Tibial artery (tissue), 4 donors: ENCODE measurements at regions not wholly inside any gene's neighbourhood (a gene's known extent, or its start where the extent isn't known, plus 50 kb on each side); places are given as distances from the start of the nearest gene placed in this dataset.

ENCODE experiments used
- DNase-seq, 2 donors: peaks; one replicate each; pipeline ENCODE4 v3.0.0-alpha.2; 2019
- H3K27ac ChIP-seq, 2 donors: fragments of 200-600 bp; sonication (generic) in 1 of 2; 1 replicate in 1 of 2; 2 replicates in 1 of 2; pipeline ENCODE4 v1.5.1; 2018 to 2019; ENCODE audit warnings: mild to moderate bottlenecking in 1 of 2
- H3K27me3 ChIP-seq, 2 donors: fragments of 200-600 bp; sonication (generic) in 1 of 2; one replicate each; pipeline versions ENCODE4 v1.5.1 to v1.6.0; 2016 to 2019
- H3K36me3 ChIP-seq, 3 donors: fragments of 200-600 bp; sonication (generic) in 2 of 3; one replicate each; pipeline ENCODE4 v1.5.1; 2016 to 2019; ENCODE audit warnings: mild to moderate bottlenecking in 2 of 3
- H3K4me1 ChIP-seq, 4 donors: fragments of 200-600 bp; sonication (generic) in 2 of 4; 1 replicate in 3 of 4; 2 replicates in 1 of 4; pipeline ENCODE4 v1.5.1; 2016 to 2019
- H3K4me3 ChIP-seq, 2 donors: fragments of 200-600 bp; sonication (generic) in 1 of 2; 1 replicate in 1 of 2; 2 replicates in 1 of 2; pipeline ENCODE4 v1.5.1; 2018 to 2019; ENCODE audit warnings: mild to moderate bottlenecking in 2 of 2
- H3K9me3 ChIP-seq, 3 donors: fragments of 200-600 bp; sonication (generic) in 1 of 3; one replicate each; pipeline ENCODE4 v1.5.1; 2016 to 2019
- intact Hi-C: fragments of 100-400 bp; cut with DNase I; formaldehyde crosslinking; loops from one replicate; pipeline ENCODE4 v1.15.0; 2023; ENCODE audit warnings: low total_unique reads
- TF ChIP-seq, protein P1 (sequence below), 2 experiments: fragments of 200-600 bp in 1 of 2; fragments of 450-650 bp in 1 of 2; IDR thresholded peaks; one replicate each; pipeline ENCODE4 v1.5.1; 2017 to 2019; ENCODE audit warnings: antibody characterized with exemption in 2 of 2, mild to moderate bottlenecking in 1 of 2, moderate library complexity in 1 of 2

DNA sequence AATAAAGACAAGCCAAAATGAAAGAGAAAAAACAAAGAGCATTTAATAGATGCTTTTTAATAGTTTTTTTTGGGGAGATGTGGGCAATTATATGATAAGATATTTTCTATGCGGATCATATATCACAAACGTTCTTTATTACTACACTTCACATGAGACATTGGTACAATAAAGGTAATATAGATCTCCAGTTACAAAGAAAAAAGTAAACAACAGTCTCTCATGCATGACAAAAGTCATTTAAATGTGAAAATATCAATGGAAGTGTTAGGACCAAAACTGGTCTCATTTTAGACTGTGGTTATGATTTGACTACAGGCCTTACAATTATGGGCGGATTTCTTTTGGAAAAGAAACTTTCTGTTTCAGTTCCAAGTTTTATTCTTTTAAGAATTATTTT is 687.0 kb downstream of the ADGRL2 start:
- TF ChIP-seq, protein P1, sequence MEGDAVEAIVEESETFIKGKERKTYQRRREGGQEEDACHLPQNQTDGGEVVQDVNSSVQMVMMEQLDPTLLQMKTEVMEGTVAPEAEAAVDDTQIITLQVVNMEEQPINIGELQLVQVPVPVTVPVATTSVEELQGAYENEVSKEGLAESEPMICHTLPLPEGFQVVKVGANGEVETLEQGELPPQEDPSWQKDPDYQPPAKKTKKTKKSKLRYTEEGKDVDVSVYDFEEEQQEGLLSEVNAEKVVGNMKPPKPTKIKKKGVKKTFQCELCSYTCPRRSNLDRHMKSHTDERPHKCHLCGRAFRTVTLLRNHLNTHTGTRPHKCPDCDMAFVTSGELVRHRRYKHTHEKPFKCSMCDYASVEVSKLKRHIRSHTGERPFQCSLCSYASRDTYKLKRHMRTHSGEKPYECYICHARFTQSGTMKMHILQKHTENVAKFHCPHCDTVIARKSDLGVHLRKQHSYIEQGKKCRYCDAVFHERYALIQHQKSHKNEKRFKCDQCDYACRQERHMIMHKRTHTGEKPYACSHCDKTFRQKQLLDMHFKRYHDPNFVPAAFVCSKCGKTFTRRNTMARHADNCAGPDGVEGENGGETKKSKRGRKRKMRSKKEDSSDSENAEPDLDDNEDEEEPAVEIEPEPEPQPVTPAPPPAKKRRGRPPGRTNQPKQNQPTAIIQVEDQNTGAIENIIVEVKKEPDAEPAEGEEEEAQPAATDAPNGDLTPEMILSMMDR (IDR thresholded peaks at IDR 0.05) = no peak
- DNase-seq = no peak
- H3K36me3 ChIP-seq = no peaks in the 10 kb centered on the region
- no peak overlapping the region for H3K27ac ChIP-seq
- no peak overlapping the region for H3K4me3 ChIP-seq
- intact Hi-C loops = no loop called here
- H3K27me3 ChIP-seq = no peaks in the 10 kb centered on the region
- no peaks in the 10 kb centered on the region for H3K9me3 ChIP-seq
- H3K4me1 ChIP-seq = peaks cover 0 to 36% (median 5%) of the 10 kb centered on the region in 4 donors

DNA sequence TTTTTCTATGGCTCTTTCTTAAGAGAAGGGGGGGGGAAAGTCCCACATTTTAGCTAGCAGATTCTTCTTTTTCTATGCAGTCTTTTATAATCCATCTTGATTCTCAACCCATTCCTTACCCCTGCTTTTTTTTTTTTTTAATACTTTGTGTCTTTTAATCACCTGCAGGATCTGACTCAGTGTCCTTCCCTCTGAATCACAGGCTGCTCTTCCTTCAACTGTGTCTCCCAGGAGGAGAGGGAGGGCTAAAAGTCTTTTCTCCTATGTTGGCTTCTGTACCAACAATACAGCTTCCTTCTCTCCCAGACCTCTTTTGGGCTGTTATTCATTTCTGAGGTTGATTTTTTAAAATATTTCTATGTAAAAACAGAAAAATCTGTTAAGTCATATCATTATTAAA is 686.2 kb downstream of the ADGRL2 start:
- H3K27ac ChIP-seq = no peak overlapping the region
- intact Hi-C loops = no loop called here
- peaks cover 0 to 30% (median 5%) of the 10 kb centered on the region in 4 donors for H3K4me1 ChIP-seq
- TF ChIP-seq, protein P1 (IDR thresholded peaks at IDR 0.05) = no peak
- H3K36me3 ChIP-seq = no peaks in the 10 kb centered on the region
- no peaks in the 10 kb centered on the region for H3K9me3 ChIP-seq
- H3K4me3 ChIP-seq = no peak overlapping the region
- H3K27me3 ChIP-seq = no peaks in the 10 kb centered on the region
- no peak for DNase-seq

DNA sequence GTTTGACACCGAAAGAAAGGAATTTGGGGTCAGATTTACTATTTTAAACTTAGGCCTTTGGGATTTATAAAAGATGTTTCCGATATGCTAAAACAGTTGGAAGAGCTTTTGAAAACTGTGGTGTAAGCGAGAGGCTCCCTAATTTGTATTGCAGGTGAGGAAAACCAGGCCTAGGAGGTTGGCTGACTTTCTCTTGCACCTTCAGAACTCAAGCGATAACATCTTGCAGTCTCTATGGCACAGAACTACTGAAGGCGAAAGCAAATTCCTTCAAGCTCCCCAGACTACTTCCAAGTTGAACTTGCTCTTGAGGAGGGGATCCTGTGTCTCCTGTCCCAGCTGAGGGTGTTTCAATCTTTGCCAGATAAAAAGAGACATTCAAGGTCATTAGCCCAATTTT is 685.7 kb downstream of the ADGRL2 start:
- intact Hi-C loops = no loop called here
- peaks cover 0 to 25% (median 5%) of the 10 kb centered on the region in 4 donors for H3K4me1 ChIP-seq

DNA sequence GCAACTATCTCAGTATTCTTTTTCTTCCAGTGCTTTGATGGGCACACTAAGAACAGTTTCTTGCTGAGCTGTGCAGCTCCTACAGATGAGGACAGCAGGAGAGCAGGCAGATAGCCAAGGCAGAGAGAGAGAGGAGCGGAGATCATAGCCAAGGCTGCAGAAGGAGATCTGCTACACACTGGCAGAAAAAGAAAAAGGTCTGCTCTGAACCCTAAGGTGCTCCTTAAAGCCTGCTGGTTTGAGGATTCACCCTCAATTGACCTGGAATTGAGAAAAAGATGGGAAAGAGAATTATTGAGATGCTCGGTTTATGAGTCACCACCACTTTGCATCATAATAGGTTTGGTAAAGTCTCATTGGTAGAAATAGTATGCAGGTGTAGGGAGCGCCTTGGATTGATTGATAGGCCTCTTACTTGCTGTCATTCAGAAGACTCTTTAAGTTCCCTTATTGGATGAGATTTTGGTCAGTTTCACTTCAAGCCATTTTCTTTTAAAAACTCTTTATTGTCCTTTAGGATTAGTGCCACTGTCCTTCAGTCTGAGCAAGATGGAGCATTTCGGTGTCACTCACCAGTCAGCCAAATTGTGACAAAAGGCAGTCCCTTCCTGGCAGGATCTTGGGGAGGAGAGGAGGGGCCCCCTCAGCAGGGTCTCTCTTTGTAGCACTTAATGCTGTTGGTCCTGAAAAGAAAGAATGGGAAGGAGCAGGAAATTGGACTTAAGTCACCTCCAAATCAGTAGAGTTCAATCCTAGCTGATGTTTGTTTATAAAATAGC is 685.0 kb downstream of the ADGRL2 start:
- no peak overlapping the region for H3K4me3 ChIP-seq
- DNase-seq = peak in 1 of 2 donors; percentile 71
- intact Hi-C loops = no loop called here
- no peak overlapping the region for H3K27ac ChIP-seq
- peaks cover 0 to 20% (median 5%) of the 10 kb centered on the region in 4 donors for H3K4me1 ChIP-seq
- TF ChIP-seq, protein P1 (IDR thresholded peaks at IDR 0.05) = no peak
- H3K27me3 ChIP-seq = no peaks in the 10 kb centered on the region
- no peaks in the 10 kb centered on the region for H3K9me3 ChIP-seq
- no peaks in the 10 kb centered on the region for H3K36me3 ChIP-seq

More for the DNA sequence above, 685.7 kb downstream of the ADGRL2 start:
- Histone ChIP-seq H3K36me3 (no peaks in the 10 kb centered on the region), H3K27ac (no peak overlapping the region), H3K27me3 (no peaks in the 10 kb centered on the region), H3K9me3 (no peaks in the 10 kb centered on the region), H3K4me3 (no peak overlapping the region)
- TF ChIP-seq, protein P1 (IDR thresholded peaks at IDR 0.05) = no peak
- DNase-seq = no peak

DNA sequence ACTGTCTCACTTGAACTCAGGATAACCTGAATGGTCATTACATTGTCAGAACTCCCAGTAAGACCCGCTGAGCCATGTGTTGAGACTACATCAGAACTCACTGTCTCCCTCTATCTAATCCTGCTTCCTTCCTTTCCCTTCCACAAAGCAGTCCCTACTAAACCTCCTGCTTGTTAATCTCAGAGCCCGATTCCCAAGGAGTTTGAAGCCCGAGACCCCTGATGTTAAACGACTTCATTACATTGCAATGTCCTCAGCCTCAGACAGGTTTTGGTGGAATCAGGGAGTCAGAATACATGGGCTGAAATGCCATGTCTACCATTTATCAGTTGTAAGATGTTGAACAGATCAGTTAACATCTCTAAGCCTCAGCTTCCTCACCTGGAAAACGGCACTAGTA is 682.4 kb downstream of the ADGRL2 start:
- Histone ChIP-seq H3K36me3 (no peaks in the 10 kb centered on the region), H3K9me3 (no peaks in the 10 kb centered on the region), H3K4me1 (peaks cover 0 to 20% (median 5%) of the 10 kb centered on the region in 4 donors), H3K27me3 (no peaks in the 10 kb centered on the region), H3K4me3 (no peak overlapping the region), H3K27ac (no peak overlapping the region)
- intact Hi-C loops = no loop called here
- DNase-seq = no peak
- TF ChIP-seq, protein P1 (IDR thresholded peaks at IDR 0.05) = no peak
